WTC11 (cell line): ENCODE measurements at regions not wholly inside any gene's neighbourhood (a gene's known extent, or its start where the extent isn't known, plus 50 kb on each side); places are given as distances from the start of the nearest gene placed in this dataset.
"Not testable (repeated sequence)": the region's sequence is repeated elsewhere in the genome, so short reads cannot be mapped to it uniquely, and the experiment has no call there.

Source experiments
- ATAC-seq: fragments of 200-7000 bp; cut with Tn5 transposase; 2 replicates; pipeline ENCODE4 v1.10.0; 2021; ENCODE audit warnings: mild to moderate bottlenecking, moderate library complexity
- CTCF ChIA-PET: fragments of 300-600 bp; sonication (Branson Sonifier 250); formaldehyde crosslinking; loops from one replicate; lab custom pipeline; 2021; ENCODE audit warnings: antibody characterized with exemption; lab: Charles Lee
- POLR2A ChIA-PET: fragments of 350-600 bp; sonication (Branson Sonifier 250); formaldehyde crosslinking; loops from one replicate; lab custom pipeline; 2021; ENCODE audit warnings: antibody characterized with exemption; lab: Charles Lee
- DNase-seq: peaks from one replicate; pipeline ENCODE4 v3.0.0; 2021; ENCODE audit warnings: low spot score
- H3K27ac Mint-ChIP-seq: 2 replicates; pipeline ENCODE4 v1.8.0; 2021; ENCODE audit warnings: mixed read lengths
- H3K27me3 Mint-ChIP-seq: 2 replicates; pipeline ENCODE4 v1.8.0; 2021; ENCODE audit warnings: low read depth, mild to moderate bottlenecking, moderate library complexity, mixed read lengths
- H3K36me3 Mint-ChIP-seq: 2 replicates; pipeline ENCODE4 v1.8.0; 2021; ENCODE audit warnings: mixed read lengths
- H3K4me1 Mint-ChIP-seq: 2 replicates; pipeline ENCODE4 v1.8.0; 2022; ENCODE audit warnings: mixed read lengths
- H3K4me3 Mint-ChIP-seq: 2 replicates; pipeline ENCODE4 v1.8.0; 2021; ENCODE audit warnings: mild to moderate bottlenecking, moderate library complexity, mixed read lengths
- H3K9me3 Mint-ChIP-seq: 2 replicates; pipeline ENCODE4 v1.8.0; 2021; ENCODE audit warnings: mixed read lengths
- ATF2 ChIP-seq: sonication (generic); formaldehyde crosslinking; IDR thresholded peaks from 2 replicates; pipeline ENCODE4 v1.8.1; 2022; ENCODE audit warnings: low read depth, missing genetic modification reagents, borderline replicate concordance
- CREM ChIP-seq: sonication (generic); formaldehyde crosslinking; IDR thresholded peaks from 2 replicates; pipeline ENCODE4 v1.8.1; 2022; ENCODE audit warnings: mild to moderate bottlenecking, missing genetic modification reagents, moderate library complexity
- E2F5 ChIP-seq: sonication (generic); formaldehyde crosslinking; IDR thresholded peaks from 2 replicates; pipeline ENCODE4 v1.8.1; 2022; ENCODE audit warnings: mild to moderate bottlenecking, moderate library complexity, missing genetic modification reagents
- GRHL2 ChIP-seq: fragments of 250-450 bp; sonication (Bioruptor Pico); IDR thresholded peaks from 2 replicates; pipeline ENCODE4 v1.8.0; 2022; ENCODE audit warnings: mild to moderate bottlenecking, moderate library complexity; ENCODE audit not compliant: insufficient replicate concordance, severe bottlenecking
- IRF1 ChIP-seq: sonication (generic); formaldehyde crosslinking; IDR thresholded peaks from 2 replicates; pipeline ENCODE4 v1.8.0; 2023; ENCODE audit warnings: missing genetic modification reagents
- NFYB ChIP-seq: sonication (generic); formaldehyde crosslinking; conservative IDR thresholded peaks from 2 replicates; pipeline ENCODE4 v1.8.0; 2022; ENCODE audit warnings: low read depth, missing genetic modification reagents
- NR3C1 ChIP-seq: sonication (generic); formaldehyde crosslinking; conservative IDR thresholded peaks from 2 replicates; pipeline ENCODE4 v1.8.1; 2023; ENCODE audit warnings: low read depth, mild to moderate bottlenecking, missing genetic modification reagents
- PRRX2 ChIP-seq: fragments of 250-450 bp; sonication (Bioruptor Pico); IDR thresholded peaks from 2 replicates; pipeline ENCODE4 v1.8.0; 2021; ENCODE audit warnings: mild to moderate bottlenecking
- SOX15 ChIP-seq: fragments of 250-450 bp; sonication (Bioruptor Pico); IDR thresholded peaks from 2 replicates; pipeline ENCODE4 v1.9.0; 2021; ENCODE audit warnings: mild to moderate bottlenecking
- ZNF121 ChIP-seq: sonication (generic); formaldehyde crosslinking; IDR thresholded peaks from 2 replicates; pipeline ENCODE4 v1.8.0; 2023; ENCODE audit warnings: missing genetic modification reagents
- TF ChIP-seq, protein P1 (sequence below): sonication (generic); formaldehyde crosslinking; IDR thresholded peaks from 2 replicates; pipeline ENCODE4 v1.8.1; 2023; ENCODE audit warnings: mild to moderate bottlenecking, missing genetic modification reagents, borderline replicate concordance
- TF ChIP-seq, protein P2 (sequence below): sonication (generic); formaldehyde crosslinking; IDR thresholded peaks from 2 replicates; pipeline ENCODE4 v1.8.0; 2023; ENCODE audit warnings: mild to moderate bottlenecking, missing genetic modification reagents
- TF ChIP-seq, protein P3 (sequence below): sonication (generic); formaldehyde crosslinking; IDR thresholded peaks from 2 replicates; pipeline ENCODE4 v1.8.1; 2022; ENCODE audit warnings: mild to moderate bottlenecking, missing genetic modification reagents, moderate library complexity, borderline replicate concordance

DNA sequence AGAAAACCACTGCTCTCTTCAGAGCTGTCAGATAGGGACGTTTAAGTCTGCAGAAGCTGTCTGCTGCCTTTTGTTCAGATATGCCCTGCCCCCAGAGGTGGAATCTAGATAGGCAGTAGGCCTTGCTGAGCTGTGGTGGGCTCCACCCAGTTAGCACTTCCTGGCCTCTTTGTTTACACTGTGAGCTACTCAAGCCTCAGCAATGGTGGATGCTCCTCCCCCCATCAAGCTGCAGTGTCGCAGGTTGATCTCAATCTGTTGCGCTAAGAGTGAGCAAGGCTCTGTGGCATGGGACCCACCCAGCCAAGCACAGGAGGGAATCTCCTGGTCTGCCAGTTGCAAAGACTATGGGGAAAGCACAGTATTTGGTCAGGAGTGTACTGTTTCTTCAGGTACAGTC, 59.2 kb upstream of the ZNF641 start:
- CTCF ChIA-PET, H3K4me1 Mint-ChIP-seq, POLR2A ChIA-PET, DNase-seq, H3K4me3 Mint-ChIP-seq, ATAC-seq, H3K27ac Mint-ChIP-seq: not testable (repeated sequence)
- Mint-ChIP-seq H3K27me3 (peaks cover 53% of the 10 kb centered on the region), H3K9me3 (peaks cover 37% of the 10 kb centered on the region), H3K36me3 (peaks cover 12% of the 10 kb centered on the region)

DNA sequence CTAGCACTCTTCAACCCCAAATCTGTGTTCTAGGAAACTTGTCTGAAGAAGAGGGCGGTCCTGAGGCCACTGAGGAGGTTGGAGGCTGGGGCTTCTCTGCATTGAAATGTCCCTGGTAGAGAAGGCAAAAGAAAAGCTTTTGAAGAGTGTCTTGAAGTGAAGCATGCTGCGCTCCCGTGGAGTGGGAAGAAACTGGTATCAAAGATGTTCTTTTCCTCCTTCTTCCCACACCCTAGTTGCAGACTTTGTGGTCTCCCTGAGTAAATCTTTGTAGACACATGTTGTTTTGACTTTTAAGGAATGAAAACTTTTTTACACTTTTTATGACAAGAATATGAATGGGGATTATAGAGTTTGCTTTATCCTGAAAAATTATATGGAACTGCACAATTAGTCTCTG, 59.0 kb upstream of the ANP32D start:
- Mint-ChIP-seq H3K27ac (no peak overlapping the region), H3K36me3 (peaks cover 12% of the 10 kb centered on the region), H3K4me1 (no peaks in the 10 kb centered on the region), H3K9me3 (peaks cover 25% of the 10 kb centered on the region), H3K4me3 (no peak overlapping the region)
- ChIA-PET CTCF (no interaction called here), POLR2A (no interaction called here)
- DNase-seq = no peak
- TF ChIP-seq NFYB (CRISPR knock-in tag) (no peak), PRRX2 (CRISPR knock-in tag) (no peak), GRHL2 (CRISPR knock-in tag) (no peak), E2F5 (CRISPR knock-in tag) (no peak), ATF2 (CRISPR knock-in tag) (no peak), ZNF121 (CRISPR knock-in tag) (no peak)
- TF ChIP-seq, protein P1, sequence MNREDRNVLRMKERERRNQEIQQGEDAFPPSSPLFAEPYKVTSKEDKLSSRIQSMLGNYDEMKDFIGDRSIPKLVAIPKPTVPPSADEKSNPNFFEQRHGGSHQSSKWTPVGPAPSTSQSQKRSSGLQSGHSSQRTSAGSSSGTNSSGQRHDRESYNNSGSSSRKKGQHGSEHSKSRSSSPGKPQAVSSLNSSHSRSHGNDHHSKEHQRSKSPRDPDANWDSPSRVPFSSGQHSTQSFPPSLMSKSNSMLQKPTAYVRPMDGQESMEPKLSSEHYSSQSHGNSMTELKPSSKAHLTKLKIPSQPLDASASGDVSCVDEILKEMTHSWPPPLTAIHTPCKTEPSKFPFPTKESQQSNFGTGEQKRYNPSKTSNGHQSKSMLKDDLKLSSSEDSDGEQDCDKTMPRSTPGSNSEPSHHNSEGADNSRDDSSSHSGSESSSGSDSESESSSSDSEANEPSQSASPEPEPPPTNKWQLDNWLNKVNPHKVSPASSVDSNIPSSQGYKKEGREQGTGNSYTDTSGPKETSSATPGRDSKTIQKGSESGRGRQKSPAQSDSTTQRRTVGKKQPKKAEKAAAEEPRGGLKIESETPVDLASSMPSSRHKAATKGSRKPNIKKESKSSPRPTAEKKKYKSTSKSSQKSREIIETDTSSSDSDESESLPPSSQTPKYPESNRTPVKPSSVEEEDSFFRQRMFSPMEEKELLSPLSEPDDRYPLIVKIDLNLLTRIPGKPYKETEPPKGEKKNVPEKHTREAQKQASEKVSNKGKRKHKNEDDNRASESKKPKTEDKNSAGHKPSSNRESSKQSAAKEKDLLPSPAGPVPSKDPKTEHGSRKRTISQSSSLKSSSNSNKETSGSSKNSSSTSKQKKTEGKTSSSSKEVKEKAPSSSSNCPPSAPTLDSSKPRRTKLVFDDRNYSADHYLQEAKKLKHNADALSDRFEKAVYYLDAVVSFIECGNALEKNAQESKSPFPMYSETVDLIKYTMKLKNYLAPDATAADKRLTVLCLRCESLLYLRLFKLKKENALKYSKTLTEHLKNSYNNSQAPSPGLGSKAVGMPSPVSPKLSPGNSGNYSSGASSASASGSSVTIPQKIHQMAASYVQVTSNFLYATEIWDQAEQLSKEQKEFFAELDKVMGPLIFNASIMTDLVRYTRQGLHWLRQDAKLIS = no peak
- TF ChIP-seq, protein P2, sequence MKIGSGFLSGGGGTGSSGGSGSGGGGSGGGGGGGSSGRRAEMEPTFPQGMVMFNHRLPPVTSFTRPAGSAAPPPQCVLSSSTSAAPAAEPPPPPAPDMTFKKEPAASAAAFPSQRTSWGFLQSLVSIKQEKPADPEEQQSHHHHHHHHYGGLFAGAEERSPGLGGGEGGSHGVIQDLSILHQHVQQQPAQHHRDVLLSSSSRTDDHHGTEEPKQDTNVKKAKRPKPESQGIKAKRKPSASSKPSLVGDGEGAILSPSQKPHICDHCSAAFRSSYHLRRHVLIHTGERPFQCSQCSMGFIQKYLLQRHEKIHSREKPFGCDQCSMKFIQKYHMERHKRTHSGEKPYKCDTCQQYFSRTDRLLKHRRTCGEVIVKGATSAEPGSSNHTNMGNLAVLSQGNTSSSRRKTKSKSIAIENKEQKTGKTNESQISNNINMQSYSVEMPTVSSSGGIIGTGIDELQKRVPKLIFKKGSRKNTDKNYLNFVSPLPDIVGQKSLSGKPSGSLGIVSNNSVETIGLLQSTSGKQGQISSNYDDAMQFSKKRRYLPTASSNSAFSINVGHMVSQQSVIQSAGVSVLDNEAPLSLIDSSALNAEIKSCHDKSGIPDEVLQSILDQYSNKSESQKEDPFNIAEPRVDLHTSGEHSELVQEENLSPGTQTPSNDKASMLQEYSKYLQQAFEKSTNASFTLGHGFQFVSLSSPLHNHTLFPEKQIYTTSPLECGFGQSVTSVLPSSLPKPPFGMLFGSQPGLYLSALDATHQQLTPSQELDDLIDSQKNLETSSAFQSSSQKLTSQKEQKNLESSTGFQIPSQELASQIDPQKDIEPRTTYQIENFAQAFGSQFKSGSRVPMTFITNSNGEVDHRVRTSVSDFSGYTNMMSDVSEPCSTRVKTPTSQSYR (CRISPR knock-in tag) = no peak
- TF ChIP-seq, protein P3, sequence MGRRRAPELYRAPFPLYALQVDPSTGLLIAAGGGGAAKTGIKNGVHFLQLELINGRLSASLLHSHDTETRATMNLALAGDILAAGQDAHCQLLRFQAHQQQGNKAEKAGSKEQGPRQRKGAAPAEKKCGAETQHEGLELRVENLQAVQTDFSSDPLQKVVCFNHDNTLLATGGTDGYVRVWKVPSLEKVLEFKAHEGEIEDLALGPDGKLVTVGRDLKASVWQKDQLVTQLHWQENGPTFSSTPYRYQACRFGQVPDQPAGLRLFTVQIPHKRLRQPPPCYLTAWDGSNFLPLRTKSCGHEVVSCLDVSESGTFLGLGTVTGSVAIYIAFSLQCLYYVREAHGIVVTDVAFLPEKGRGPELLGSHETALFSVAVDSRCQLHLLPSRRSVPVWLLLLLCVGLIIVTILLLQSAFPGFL (CRISPR knock-in tag) = no peak
- TF ChIP-seq, all 79 proteins: peak for 0
- peaks cover 71% of the 10 kb centered on the region for H3K27me3 Mint-ChIP-seq
- no peak for ATAC-seq

DNA sequence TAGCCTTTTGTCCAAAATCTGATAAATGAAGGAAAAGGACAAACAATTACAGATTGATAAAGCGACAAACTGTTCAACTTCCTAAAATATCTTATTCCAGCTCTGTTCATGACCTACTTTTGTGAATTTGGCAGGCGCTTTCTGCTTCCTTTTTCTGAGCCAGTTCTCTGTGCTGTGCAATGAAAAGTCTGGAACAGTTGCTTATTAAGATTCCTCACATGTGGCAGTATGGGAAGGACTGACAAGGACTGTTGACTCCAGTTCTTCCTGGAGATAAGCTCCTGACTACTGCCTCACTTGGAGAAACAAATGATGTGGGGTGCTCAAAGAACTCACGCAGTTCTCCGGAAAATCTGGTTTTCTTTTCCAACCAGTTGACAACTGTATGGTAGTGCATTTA, 58.3 kb upstream of the ANP32D start:
- no peak overlapping the region for H3K4me3 Mint-ChIP-seq
- ATAC-seq (no peak), DNase-seq (no peak)
- ChIA-PET CTCF (no interaction called here), POLR2A (no interaction called here)
- H3K9me3 Mint-ChIP-seq = peaks cover 24% of the 10 kb centered on the region
- peaks cover 11% of the 10 kb centered on the region for H3K36me3 Mint-ChIP-seq
- no peaks in the 10 kb centered on the region for H3K4me1 Mint-ChIP-seq
- peaks cover 76% of the 10 kb centered on the region for H3K27me3 Mint-ChIP-seq
- no peak overlapping the region for H3K27ac Mint-ChIP-seq
- TF ChIP-seq SOX15 (CRISPR knock-in tag) (no peak), GRHL2 (CRISPR knock-in tag) (no peak), NR3C1 (no peak), CREM (no peak), IRF1 (CRISPR knock-in tag) (no peak)
- TF ChIP-seq, protein P1 = no peak
